Astrocyte (in vitro differentiated cells and primary cell): ENCODE measurements at regions not wholly inside any gene's neighbourhood (a gene's known extent, or its start where the extent isn't known, plus 50 kb on each side); places are given as distances from the start of the nearest gene placed in this dataset.

Experiments used
- DNase-seq: peaks from one replicate; pipeline ENCODE4 v3.0.0-alpha.2; 2010; ENCODE audit warnings: low read depth
- FAIRE-seq: peaks from 2 replicates; lab custom pipeline; 2011; peaks lifted over from hg19 to GRCh38; lab: Jason Lieb, UNC
- H2AFZ ChIP-seq: 2 replicates; pipeline ENCODE4 v1.6.0; 2012; ENCODE audit warnings: low read depth, low read length, inconsistent platforms
- H3K27ac ChIP-seq: 2 replicates; pipeline ENCODE4 v1.5.1; 2011; ENCODE audit warnings: low read depth, low read length, inconsistent platforms
- H3K27me3 ChIP-seq: 2 replicates; pipeline ENCODE4 v1.6.0; 2011; ENCODE audit warnings: low read length, inconsistent platforms; ENCODE audit not compliant: insufficient read depth
- H3K36me3 ChIP-seq: 2 replicates; pipeline ENCODE4 v1.5.1; 2011; ENCODE audit warnings: low read length, inconsistent platforms; ENCODE audit not compliant: insufficient read depth
- H3K4me1 ChIP-seq: 2 replicates; pipeline ENCODE4 v1.5.1; 2011; ENCODE audit warnings: low read length, inconsistent platforms; ENCODE audit not compliant: insufficient read depth
- H3K4me2 ChIP-seq: 2 replicates; pipeline ENCODE4 v1.6.0; 2012; ENCODE audit warnings: low read length, inconsistent platforms
- H3K4me3 ChIP-seq: 2 replicates; pipeline ENCODE4 v1.5.1; 2011; ENCODE audit warnings: low read depth, mild to moderate bottlenecking, low read length, inconsistent platforms; ENCODE audit not compliant: insufficient read depth
- H3K79me2 ChIP-seq: 2 replicates; pipeline ENCODE4 v1.6.0; 2012; ENCODE audit warnings: mild to moderate bottlenecking, low read length, inconsistent platforms; ENCODE audit not compliant: insufficient read depth
- H3K9ac ChIP-seq: 2 replicates; pipeline ENCODE4 v1.6.0; 2012; ENCODE audit warnings: mild to moderate bottlenecking, low read length, inconsistent platforms
- H3K9me3 ChIP-seq: 2 replicates; pipeline ENCODE4 v1.5.1; 2012; ENCODE audit warnings: low read depth, mild to moderate bottlenecking, low read length, inconsistent platforms; ENCODE audit not compliant: insufficient read depth
- H4K20me1 ChIP-seq: 2 replicates; pipeline ENCODE4 v1.6.0; 2012; ENCODE audit warnings: low read length, inconsistent platforms; ENCODE audit not compliant: insufficient read depth
- H3K27ac Mint-ChIP-seq: one replicate; pipeline ENCODE4 v1.8.0; 2021; ENCODE audit warnings: mild to moderate bottlenecking, mixed read lengths; ENCODE audit not compliant: unreplicated experiment
- H3K27me3 Mint-ChIP-seq: one replicate; pipeline ENCODE4 v1.8.0; 2021; ENCODE audit warnings: low read depth, mixed read lengths; ENCODE audit not compliant: unreplicated experiment
- H3K36me3 Mint-ChIP-seq: one replicate; pipeline ENCODE4 v1.8.0; 2021; ENCODE audit warnings: low read depth, mixed read lengths; ENCODE audit not compliant: unreplicated experiment
- H3K4me1 Mint-ChIP-seq: one replicate; pipeline ENCODE4 v1.8.0; 2021; ENCODE audit warnings: low read depth, mixed read lengths; ENCODE audit not compliant: unreplicated experiment
- H3K4me3 Mint-ChIP-seq: one replicate; pipeline ENCODE4 v1.8.0; 2021; ENCODE audit warnings: mild to moderate bottlenecking, moderate library complexity, mixed read lengths; ENCODE audit not compliant: unreplicated experiment
- H3K9me3 Mint-ChIP-seq: one replicate; pipeline ENCODE4 v1.8.0; 2021; ENCODE audit warnings: mild to moderate bottlenecking, mixed read lengths; ENCODE audit not compliant: unreplicated experiment
- EZH2 ChIP-seq: IDR thresholded peaks from 2 replicates; pipeline ENCODE4 v1.6.1; 2012; ENCODE audit warnings: mild to moderate bottlenecking, low read length, inconsistent platforms; ENCODE audit not compliant: insufficient read depth
- TF ChIP-seq, protein P1 (sequence below): IDR thresholded peaks from 2 replicates; pipeline ENCODE4 v1.5.1; 2011; ENCODE audit warnings: low read depth, mild to moderate bottlenecking, inconsistent platforms, low read length, moderate library complexity; ENCODE audit not compliant: insufficient read depth

DNA sequence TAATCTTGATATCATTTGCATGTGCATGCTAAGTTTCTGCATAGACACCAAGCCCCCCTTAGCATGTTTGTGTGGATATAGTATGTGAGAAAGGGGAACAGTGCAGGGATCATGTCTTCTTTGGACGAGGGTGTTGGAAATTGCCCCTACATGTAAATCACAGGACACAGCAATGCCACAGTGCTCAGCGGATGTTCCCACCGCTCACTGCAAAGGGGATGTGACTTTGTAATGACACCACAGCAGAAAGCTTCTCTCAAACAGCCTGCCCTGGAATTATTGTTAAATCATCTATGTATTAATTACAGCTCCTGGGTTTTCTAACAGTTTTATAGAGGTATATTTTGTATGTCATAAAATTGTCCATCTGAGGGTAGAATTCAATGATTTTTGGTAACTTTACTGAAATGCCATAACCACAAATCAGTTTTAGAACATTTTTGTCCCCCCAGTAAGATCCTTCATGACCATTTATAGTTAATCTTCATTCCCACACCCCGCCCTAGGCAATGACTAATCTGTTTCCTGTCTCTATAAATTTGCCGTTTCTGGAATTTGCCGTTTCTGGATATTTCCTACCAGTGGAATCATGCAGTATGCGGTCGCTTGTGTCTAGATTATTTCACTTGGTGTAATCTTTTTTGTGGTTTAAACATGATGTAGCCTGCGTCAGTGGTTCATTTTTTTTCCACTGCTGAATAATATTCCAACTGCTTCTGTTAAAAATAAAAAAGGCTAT is 648.5 kb upstream of the WWC1 start:
- FAIRE-seq (peak; percentile 37), DNase-seq (peak; percentile 99)
- no peaks in the 10 kb centered on the region for H3K9me3 Mint-ChIP-seq

DNA sequence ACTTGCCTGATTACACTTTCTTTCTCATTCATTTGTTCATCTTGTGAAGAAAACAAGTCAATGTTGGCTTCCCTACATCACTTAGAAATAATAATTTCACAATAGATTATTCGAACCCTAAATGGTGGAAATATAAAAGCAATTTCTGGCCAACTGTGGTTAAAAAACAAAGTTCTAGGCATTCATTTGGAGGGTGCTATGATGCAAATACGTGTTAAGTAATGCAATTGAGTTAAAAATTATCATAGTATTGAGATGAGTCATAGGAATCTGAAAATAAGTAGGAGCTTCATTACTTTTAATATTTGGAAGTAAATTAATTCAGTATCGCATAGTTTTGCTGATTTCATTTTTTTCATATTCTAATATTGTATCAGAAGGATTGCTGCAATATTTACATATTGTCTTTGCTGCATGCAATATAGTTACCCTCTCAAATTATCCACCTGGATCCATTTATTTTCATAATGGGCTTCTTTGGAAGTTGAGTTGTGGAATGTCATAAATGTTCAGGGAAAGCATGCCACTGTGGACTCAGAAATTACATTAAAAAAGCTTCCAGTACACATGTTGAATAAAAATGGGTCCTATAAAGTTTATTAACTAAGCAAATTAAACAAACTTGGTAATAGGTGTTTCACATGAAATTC is 647.7 kb upstream of the WWC1 start:
- peak overlapping the region; percentile 45 for H3K9ac ChIP-seq
- Mint-ChIP-seq H3K36me3 (no peaks in the 10 kb centered on the region), H3K27me3 (no peaks in the 10 kb centered on the region), H3K4me1 (peaks cover 39% of the 10 kb centered on the region), H3K4me3 (no peak overlapping the region), H3K27ac (peak overlapping the region; percentile 83), H3K9me3 (no peaks in the 10 kb centered on the region)
- H3K4me2 ChIP-seq = no peak overlapping the region
- H3K36me3 ChIP-seq = no peaks in the 10 kb centered on the region
- no peaks in the 10 kb centered on the region for H3K9me3 ChIP-seq
- FAIRE-seq (peak; percentile 82), DNase-seq (peak; percentile 57)
- no peak overlapping the region for H2AFZ ChIP-seq
- H3K27me3 ChIP-seq = no peaks in the 10 kb centered on the region
- H4K20me1 ChIP-seq = no peaks in the 10 kb centered on the region
- peak overlapping the region; percentile 93 for H3K27ac ChIP-seq
- H3K79me2 ChIP-seq = no peaks in the 10 kb centered on the region
- TF ChIP-seq, protein P1, sequence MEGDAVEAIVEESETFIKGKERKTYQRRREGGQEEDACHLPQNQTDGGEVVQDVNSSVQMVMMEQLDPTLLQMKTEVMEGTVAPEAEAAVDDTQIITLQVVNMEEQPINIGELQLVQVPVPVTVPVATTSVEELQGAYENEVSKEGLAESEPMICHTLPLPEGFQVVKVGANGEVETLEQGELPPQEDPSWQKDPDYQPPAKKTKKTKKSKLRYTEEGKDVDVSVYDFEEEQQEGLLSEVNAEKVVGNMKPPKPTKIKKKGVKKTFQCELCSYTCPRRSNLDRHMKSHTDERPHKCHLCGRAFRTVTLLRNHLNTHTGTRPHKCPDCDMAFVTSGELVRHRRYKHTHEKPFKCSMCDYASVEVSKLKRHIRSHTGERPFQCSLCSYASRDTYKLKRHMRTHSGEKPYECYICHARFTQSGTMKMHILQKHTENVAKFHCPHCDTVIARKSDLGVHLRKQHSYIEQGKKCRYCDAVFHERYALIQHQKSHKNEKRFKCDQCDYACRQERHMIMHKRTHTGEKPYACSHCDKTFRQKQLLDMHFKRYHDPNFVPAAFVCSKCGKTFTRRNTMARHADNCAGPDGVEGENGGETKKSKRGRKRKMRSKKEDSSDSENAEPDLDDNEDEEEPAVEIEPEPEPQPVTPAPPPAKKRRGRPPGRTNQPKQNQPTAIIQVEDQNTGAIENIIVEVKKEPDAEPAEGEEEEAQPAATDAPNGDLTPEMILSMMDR = no peak
- TF ChIP-seq EZH2 = no peak
- H3K4me3 ChIP-seq = no peak overlapping the region
- peaks cover 37% of the 10 kb centered on the region for H3K4me1 ChIP-seq

More for the DNA sequence above, 648.5 kb upstream of the WWC1 start:
- H3K4me3 ChIP-seq = no peak overlapping the region
- TF ChIP-seq, protein P1 = no peak
- TF ChIP-seq EZH2 = no peak
- no peaks in the 10 kb centered on the region for H3K36me3 Mint-ChIP-seq
- peak overlapping the region; percentile 70 for H3K9ac ChIP-seq
- H3K36me3 ChIP-seq = no peaks in the 10 kb centered on the region
- H4K20me1 ChIP-seq = no peaks in the 10 kb centered on the region
- peaks cover 39% of the 10 kb centered on the region for H3K4me1 Mint-ChIP-seq
- peak overlapping the region; percentile 93 for H3K27ac ChIP-seq
- peak overlapping the region; percentile 96 for H3K27ac Mint-ChIP-seq
- no peaks in the 10 kb centered on the region for H3K27me3 ChIP-seq
- H2AFZ ChIP-seq = no peak overlapping the region
- H3K9me3 ChIP-seq = no peaks in the 10 kb centered on the region
- H3K4me3 Mint-ChIP-seq = no peak overlapping the region
- peak overlapping the region; percentile 41 for H3K4me2 ChIP-seq
- no peaks in the 10 kb centered on the region for H3K79me2 ChIP-seq
- peaks cover 37% of the 10 kb centered on the region for H3K4me1 ChIP-seq
- H3K27me3 Mint-ChIP-seq = no peaks in the 10 kb centered on the region

DNA sequence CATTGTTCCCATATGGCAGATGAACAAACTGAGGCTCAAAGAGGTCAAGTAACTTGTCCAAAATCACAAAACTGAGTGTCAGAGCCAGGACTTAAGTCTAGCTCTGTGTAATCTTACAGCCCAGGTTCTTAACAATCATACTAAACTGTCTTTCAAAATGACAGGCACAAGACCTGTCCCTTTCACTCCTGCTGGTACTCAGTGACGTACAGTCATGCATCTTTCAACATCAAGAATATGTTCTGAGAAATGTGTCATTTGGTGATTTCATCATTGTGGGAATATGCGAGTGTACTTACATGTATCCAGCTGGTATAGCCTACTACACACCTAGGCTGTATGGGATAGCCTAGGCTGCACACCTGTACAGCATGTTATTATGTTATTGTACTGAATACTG is 646.8 kb upstream of the WWC1 start:
- H3K9me3 ChIP-seq = no peaks in the 10 kb centered on the region
- H3K79me2 ChIP-seq = no peaks in the 10 kb centered on the region
- H3K36me3 Mint-ChIP-seq = no peaks in the 10 kb centered on the region
- no peaks in the 10 kb centered on the region for H3K27me3 ChIP-seq
- H3K4me1 ChIP-seq = peaks cover 30% of the 10 kb centered on the region
- H2AFZ ChIP-seq = no peak overlapping the region
- H3K9ac ChIP-seq = no peak overlapping the region
- no peak for TF ChIP-seq EZH2
- TF ChIP-seq, protein P1 = no peak
- no peak overlapping the region for H3K27ac Mint-ChIP-seq
- H3K9me3 Mint-ChIP-seq = no peaks in the 10 kb centered on the region
- no peak overlapping the region for H3K4me3 Mint-ChIP-seq
- H3K4me2 ChIP-seq = no peak overlapping the region
- no peaks in the 10 kb centered on the region for H3K36me3 ChIP-seq
- no peaks in the 10 kb centered on the region for H3K27me3 Mint-ChIP-seq
- FAIRE-seq (no peak), DNase-seq (no peak)
- no peaks in the 10 kb centered on the region for H4K20me1 ChIP-seq
- peak overlapping the region; percentile 93 for H3K27ac ChIP-seq
- H3K4me3 ChIP-seq = no peak overlapping the region
- peaks cover 33% of the 10 kb centered on the region for H3K4me1 Mint-ChIP-seq
